ENCODE measurements at regions not wholly inside any gene's neighbourhood (a gene's known extent, or its start where the extent isn't known, plus 50 kb on each side); places are given as distances from the start of the nearest gene placed in this dataset.

DNA sequence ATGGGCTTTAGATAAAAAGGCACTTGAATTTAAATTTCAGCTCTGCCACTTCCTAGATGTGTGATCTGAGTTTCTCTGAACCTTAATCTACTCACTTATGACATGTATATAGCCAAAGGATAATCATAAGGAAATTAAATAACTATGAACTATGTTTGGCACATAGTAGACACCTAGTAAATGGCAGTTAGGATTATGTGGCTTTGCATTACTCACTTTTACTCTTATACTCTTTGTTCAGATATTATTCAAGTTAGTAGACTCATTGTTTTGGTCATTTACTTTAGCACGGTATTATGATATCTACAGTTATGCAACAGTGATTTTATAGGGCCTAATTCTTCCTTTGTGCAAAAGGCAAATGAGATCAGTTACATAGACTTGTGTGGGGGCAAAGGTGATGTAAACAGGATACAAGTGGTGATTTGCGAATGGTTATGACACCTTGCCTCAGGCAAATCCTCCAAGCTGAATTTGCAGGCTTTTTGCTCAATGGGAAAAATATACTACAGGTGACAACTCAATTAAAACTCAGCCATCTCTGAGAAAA lies 297.2 kb upstream of the PBX1 start:
- Histone ChIP-seq H3K36me3 (ENCODE audit: control insufficient read depth, insufficient read depth, low read length) (no peaks in the 10 kb centered on the region), H3K4me3 (ENCODE audit: low read depth in 2 of 2, low read length in 2 of 2) (no peak overlapping the region), H3K4me1 (ENCODE audit: control insufficient read depth, insufficient read depth, low read length) (no peaks in the 10 kb centered on the region), H3K9me3 (ENCODE audit: control insufficient read depth, insufficient read depth, low read depth, low read length) (0 out of 2 replicates have a peak, but pooled peaks cover 3% of the 10 kb centered on the region), H3K27me3 (ENCODE audit: control insufficient read depth, insufficient read depth, low read length) (no peaks in the 10 kb centered on the region), H3K27ac (ENCODE audit: low read length) (no peak overlapping the region)
- DNase-seq (ENCODE audit: low read depth, low spot score) (no peak), ATAC-seq (no peak)
- ChIA-PET POLR2A (no interaction called here), CTCF (no interaction called here)
- no peak for TF ChIP-seq POLR2AphosphoS5 (IDR thresholded peaks at IDR 0.05; ENCODE audit: low read depth, low read length)
- TF ChIP-seq TCF7L2 (IDR thresholded peaks at IDR 0.05; ENCODE audit: low read depth, low read length), result no peak
- no peak for TF ChIP-seq SIN3A (IDR thresholded peaks at IDR 0.05; ENCODE audit: borderline replicate concordance, insufficient read depth, low read depth, low read length)
- TF ChIP-seq, protein P1, sequence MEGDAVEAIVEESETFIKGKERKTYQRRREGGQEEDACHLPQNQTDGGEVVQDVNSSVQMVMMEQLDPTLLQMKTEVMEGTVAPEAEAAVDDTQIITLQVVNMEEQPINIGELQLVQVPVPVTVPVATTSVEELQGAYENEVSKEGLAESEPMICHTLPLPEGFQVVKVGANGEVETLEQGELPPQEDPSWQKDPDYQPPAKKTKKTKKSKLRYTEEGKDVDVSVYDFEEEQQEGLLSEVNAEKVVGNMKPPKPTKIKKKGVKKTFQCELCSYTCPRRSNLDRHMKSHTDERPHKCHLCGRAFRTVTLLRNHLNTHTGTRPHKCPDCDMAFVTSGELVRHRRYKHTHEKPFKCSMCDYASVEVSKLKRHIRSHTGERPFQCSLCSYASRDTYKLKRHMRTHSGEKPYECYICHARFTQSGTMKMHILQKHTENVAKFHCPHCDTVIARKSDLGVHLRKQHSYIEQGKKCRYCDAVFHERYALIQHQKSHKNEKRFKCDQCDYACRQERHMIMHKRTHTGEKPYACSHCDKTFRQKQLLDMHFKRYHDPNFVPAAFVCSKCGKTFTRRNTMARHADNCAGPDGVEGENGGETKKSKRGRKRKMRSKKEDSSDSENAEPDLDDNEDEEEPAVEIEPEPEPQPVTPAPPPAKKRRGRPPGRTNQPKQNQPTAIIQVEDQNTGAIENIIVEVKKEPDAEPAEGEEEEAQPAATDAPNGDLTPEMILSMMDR (IDR thresholded peaks at IDR 0.05), result no peak
- TF ChIP-seq, protein P2, sequence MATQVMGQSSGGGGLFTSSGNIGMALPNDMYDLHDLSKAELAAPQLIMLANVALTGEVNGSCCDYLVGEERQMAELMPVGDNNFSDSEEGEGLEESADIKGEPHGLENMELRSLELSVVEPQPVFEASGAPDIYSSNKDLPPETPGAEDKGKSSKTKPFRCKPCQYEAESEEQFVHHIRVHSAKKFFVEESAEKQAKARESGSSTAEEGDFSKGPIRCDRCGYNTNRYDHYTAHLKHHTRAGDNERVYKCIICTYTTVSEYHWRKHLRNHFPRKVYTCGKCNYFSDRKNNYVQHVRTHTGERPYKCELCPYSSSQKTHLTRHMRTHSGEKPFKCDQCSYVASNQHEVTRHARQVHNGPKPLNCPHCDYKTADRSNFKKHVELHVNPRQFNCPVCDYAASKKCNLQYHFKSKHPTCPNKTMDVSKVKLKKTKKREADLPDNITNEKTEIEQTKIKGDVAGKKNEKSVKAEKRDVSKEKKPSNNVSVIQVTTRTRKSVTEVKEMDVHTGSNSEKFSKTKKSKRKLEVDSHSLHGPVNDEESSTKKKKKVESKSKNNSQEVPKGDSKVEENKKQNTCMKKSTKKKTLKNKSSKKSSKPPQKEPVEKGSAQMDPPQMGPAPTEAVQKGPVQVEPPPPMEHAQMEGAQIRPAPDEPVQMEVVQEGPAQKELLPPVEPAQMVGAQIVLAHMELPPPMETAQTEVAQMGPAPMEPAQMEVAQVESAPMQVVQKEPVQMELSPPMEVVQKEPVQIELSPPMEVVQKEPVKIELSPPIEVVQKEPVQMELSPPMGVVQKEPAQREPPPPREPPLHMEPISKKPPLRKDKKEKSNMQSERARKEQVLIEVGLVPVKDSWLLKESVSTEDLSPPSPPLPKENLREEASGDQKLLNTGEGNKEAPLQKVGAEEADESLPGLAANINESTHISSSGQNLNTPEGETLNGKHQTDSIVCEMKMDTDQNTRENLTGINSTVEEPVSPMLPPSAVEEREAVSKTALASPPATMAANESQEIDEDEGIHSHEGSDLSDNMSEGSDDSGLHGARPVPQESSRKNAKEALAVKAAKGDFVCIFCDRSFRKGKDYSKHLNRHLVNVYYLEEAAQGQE (IDR thresholded peaks at IDR 0.05; ENCODE audit: insufficient read depth in 1 of 2, low read depth in 2 of 2, low read length in 1 of 2), result no peak
- intact Hi-C loops (cut with micrococcal nuclease; ENCODE audit: unreplicated experiment) (no loop called here), in situ Hi-C loops (cut with HindIII; ENCODE audit: low pct_unique_long_range_greater_than_20kb, low sequenced_read_pairs) (no loop called here)
- BruUV-seq (replicated peaks), result no TSS peak

DNA sequence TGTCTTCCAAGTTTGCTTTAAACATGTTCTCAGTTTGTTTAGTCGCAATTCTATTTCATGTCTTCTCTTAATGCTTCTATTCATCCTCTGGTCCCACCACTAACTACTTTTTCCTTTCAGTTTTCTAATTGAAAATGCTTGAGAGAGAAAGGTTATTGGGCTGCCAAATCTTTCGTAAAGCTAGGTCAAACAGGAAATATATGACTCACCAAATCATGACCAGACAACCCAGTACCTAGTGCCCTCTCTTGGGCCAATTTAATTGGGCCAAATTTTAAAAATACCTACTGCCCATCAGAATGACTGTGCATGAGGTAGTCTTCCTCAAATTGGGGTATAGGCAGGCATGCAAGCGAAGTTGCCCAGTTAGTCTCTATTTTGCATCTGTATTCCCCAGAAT lies 295.4 kb upstream of the PBX1 start:
- Histone ChIP-seq H3K27ac (ENCODE audit: low read length) (no peak overlapping the region), H3K4me3 (ENCODE audit: low read depth in 2 of 2, low read length in 2 of 2) (no peak overlapping the region), H3K36me3 (ENCODE audit: control insufficient read depth, insufficient read depth, low read length) (no peaks in the 10 kb centered on the region), H3K27me3 (ENCODE audit: control insufficient read depth, insufficient read depth, low read length) (no peaks in the 10 kb centered on the region), H3K4me1 (ENCODE audit: control insufficient read depth, insufficient read depth, low read length) (no peaks in the 10 kb centered on the region), H3K9me3 (ENCODE audit: control insufficient read depth, insufficient read depth, low read depth, low read length) (no peaks in the 10 kb centered on the region)
- ChIA-PET POLR2A (no interaction called here), CTCF (no interaction called here)
- in situ Hi-C loops (cut with HindIII; ENCODE audit: low pct_unique_long_range_greater_than_20kb, low sequenced_read_pairs) (no loop called here), intact Hi-C loops (cut with micrococcal nuclease; ENCODE audit: unreplicated experiment) (no loop called here)
- no peak for DNase-seq (ENCODE audit: low read depth, low spot score)
- no peak for ATAC-seq
- no TSS peak for BruUV-seq (replicated peaks)
- TF ChIP-seq, protein P1 (IDR thresholded peaks at IDR 0.05), result no peak
- TF ChIP-seq, protein P2 (IDR thresholded peaks at IDR 0.05; ENCODE audit: insufficient read depth in 1 of 2, low read depth in 2 of 2, low read length in 1 of 2), result no peak
- TF ChIP-seq SIN3A (IDR thresholded peaks at IDR 0.05; ENCODE audit: borderline replicate concordance, insufficient read depth, low read depth, low read length) (no peak), TCF7L2 (IDR thresholded peaks at IDR 0.05; ENCODE audit: low read depth, low read length) (no peak), POLR2AphosphoS5 (IDR thresholded peaks at IDR 0.05; ENCODE audit: low read depth, low read length) (no peak)
